Panc1 (cell line): ENCODE measurements at regions not wholly inside any gene's neighbourhood (a gene's known extent, or its start where the extent isn't known, plus 50 kb on each side); places are given as distances from the start of the nearest gene placed in this dataset.

Source experiments
- TF ChIP-seq, protein P1 (sequence below): fragments of 450-650 bp; IDR thresholded peaks from 2 replicates; pipeline ENCODE4 v1.5.1; 2017; ENCODE audit warnings: mild to moderate bottlenecking
- TF ChIP-seq, protein P2 (sequence below), 2 experiments: IDR thresholded peaks; 2 replicates each; pipeline ENCODE4 v1.6.1; 2011 to 2012; ENCODE audit warnings: low read depth in 2 of 2, control low read depth in 1 of 2, low read length in 1 of 2, mild to moderate bottlenecking in 1 of 2, moderate library complexity in 1 of 2; ENCODE audit not compliant: insufficient read depth in 1 of 2

DNA sequence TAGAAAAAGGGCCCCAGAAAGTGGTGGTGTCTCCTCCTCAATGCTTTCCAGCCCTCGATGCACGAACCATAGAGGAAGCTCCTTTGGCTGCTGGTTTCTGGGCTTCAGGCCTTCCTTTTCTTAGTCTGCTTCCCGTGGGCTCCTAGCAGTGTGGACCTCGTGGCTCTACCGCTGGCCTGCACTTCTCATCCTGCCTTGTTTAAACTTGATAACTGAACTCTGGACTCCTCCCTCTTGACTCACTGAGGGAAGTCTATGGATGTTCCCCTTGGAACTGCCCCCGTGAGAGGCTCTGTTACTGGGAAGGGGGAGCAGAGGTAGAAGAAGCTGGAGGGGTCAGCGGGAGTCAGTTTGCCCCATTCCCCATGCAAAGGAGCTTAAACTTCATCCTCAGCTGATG is 75.3 kb upstream of the WDR26 start:
- TF ChIP-seq, protein P1, sequence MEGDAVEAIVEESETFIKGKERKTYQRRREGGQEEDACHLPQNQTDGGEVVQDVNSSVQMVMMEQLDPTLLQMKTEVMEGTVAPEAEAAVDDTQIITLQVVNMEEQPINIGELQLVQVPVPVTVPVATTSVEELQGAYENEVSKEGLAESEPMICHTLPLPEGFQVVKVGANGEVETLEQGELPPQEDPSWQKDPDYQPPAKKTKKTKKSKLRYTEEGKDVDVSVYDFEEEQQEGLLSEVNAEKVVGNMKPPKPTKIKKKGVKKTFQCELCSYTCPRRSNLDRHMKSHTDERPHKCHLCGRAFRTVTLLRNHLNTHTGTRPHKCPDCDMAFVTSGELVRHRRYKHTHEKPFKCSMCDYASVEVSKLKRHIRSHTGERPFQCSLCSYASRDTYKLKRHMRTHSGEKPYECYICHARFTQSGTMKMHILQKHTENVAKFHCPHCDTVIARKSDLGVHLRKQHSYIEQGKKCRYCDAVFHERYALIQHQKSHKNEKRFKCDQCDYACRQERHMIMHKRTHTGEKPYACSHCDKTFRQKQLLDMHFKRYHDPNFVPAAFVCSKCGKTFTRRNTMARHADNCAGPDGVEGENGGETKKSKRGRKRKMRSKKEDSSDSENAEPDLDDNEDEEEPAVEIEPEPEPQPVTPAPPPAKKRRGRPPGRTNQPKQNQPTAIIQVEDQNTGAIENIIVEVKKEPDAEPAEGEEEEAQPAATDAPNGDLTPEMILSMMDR: no peak
- TF ChIP-seq, protein P2, sequence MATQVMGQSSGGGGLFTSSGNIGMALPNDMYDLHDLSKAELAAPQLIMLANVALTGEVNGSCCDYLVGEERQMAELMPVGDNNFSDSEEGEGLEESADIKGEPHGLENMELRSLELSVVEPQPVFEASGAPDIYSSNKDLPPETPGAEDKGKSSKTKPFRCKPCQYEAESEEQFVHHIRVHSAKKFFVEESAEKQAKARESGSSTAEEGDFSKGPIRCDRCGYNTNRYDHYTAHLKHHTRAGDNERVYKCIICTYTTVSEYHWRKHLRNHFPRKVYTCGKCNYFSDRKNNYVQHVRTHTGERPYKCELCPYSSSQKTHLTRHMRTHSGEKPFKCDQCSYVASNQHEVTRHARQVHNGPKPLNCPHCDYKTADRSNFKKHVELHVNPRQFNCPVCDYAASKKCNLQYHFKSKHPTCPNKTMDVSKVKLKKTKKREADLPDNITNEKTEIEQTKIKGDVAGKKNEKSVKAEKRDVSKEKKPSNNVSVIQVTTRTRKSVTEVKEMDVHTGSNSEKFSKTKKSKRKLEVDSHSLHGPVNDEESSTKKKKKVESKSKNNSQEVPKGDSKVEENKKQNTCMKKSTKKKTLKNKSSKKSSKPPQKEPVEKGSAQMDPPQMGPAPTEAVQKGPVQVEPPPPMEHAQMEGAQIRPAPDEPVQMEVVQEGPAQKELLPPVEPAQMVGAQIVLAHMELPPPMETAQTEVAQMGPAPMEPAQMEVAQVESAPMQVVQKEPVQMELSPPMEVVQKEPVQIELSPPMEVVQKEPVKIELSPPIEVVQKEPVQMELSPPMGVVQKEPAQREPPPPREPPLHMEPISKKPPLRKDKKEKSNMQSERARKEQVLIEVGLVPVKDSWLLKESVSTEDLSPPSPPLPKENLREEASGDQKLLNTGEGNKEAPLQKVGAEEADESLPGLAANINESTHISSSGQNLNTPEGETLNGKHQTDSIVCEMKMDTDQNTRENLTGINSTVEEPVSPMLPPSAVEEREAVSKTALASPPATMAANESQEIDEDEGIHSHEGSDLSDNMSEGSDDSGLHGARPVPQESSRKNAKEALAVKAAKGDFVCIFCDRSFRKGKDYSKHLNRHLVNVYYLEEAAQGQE (IDR thresholded peaks at IDR 0.05; ENCODE audit: insufficient read depth in 1 of 2, low read depth in 2 of 2, low read length in 1 of 2): no peak
